ENCODE measurements at regions not wholly inside any gene's neighbourhood (a gene's known extent, or its start where the extent isn't known, plus 50 kb on each side); places are given as distances from the start of the nearest gene placed in this dataset.

- intact Hi-C loops (cut with DNase I; ENCODE audit: low total_unique reads), result no loop called here
- H3K9me3 ChIP-seq, result no peaks in the 10 kb centered on the region
- H3K4me3 ChIP-seq, result no peak overlapping the region
- no peak for DNase-seq
- no peaks in the 10 kb centered on the region for H3K36me3 ChIP-seq
- 69 to 78% (median 76%) methylated on average over 9 of the region's 9 CpGs for WGBS, 5 donors
- H3K4me1 ChIP-seq, result no peaks in the 10 kb centered on the region
- peaks cover 0 to 24% (median 6%) of the 10 kb centered on the region in 7 donors for H3K27me3 ChIP-seq (replicated peaks in 1 of 7)
- TF ChIP-seq POLR2AphosphoS5 (IDR thresholded peaks at IDR 0.05), result no peak
- TF ChIP-seq POLR2A (IDR thresholded peaks at IDR 0.05), result no peak
- no peak for TF ChIP-seq CTCF (IDR thresholded peaks at IDR 0.05 in 8 of 11, conservative IDR thresholded peaks at IDR 0.05 in 3 of 11)
- no peak overlapping the region for H3K27ac ChIP-seq
These were observed 68.2 kb upstream of the ISX start for GRCh38 chr22:34997633-34998299.

GRCh38 chr22:34998921-34999320, 67.0 kb upstream of the ISX start:
- Histone ChIP-seq H3K9me3 (no peaks in the 10 kb centered on the region), H3K27ac (no peak overlapping the region), H3K4me3 (no peak overlapping the region), H3K4me1 (no peaks in the 10 kb centered on the region), H3K36me3 (no peaks in the 10 kb centered on the region), H3K27me3 (replicated peaks in 1 of 7) (peaks cover 0 to 30% (median 6%) of the 10 kb centered on the region in 7 donors)
- TF ChIP-seq POLR2A (IDR thresholded peaks at IDR 0.05) (no peak), CTCF (IDR thresholded peaks at IDR 0.05 in 8 of 11, conservative IDR thresholded peaks at IDR 0.05 in 3 of 11) (no peak), POLR2AphosphoS5 (IDR thresholded peaks at IDR 0.05) (no peak)
- 56 to 92% (median 77%) methylated on average over 3 of the region's 3 CpGs for WGBS, 5 donors
- intact Hi-C loops (cut with DNase I; ENCODE audit: low total_unique reads), result no loop called here
- DNase-seq, result no peak

GRCh38 chr22:35008213-35008612, 57.7 kb upstream of the ISX start:
- H3K4me3 ChIP-seq, result no peak overlapping the region
- no peak overlapping the region for H3K27ac ChIP-seq
- intact Hi-C loops (cut with DNase I; ENCODE audit: low total_unique reads), result no loop called here
- WGBS, 5 donors, result 55 to 68% (median 64%) methylated on average over 5 of the region's 5 CpGs
- no peaks in the 10 kb centered on the region for H3K36me3 ChIP-seq
- peaks cover 0 to 19% (median 0%) of the 10 kb centered on the region in 7 donors for H3K27me3 ChIP-seq (replicated peaks in 1 of 7)
- DNase-seq, result no peak
- H3K9me3 ChIP-seq, result no peaks in the 10 kb centered on the region
- no peak for TF ChIP-seq POLR2AphosphoS5 (IDR thresholded peaks at IDR 0.05)
- no peaks in the 10 kb centered on the region for H3K4me1 ChIP-seq

GRCh38 chr22:35010543-35010942, 55.4 kb upstream of the ISX start:
- intact Hi-C loops (cut with DNase I; ENCODE audit: low total_unique reads), result no loop called here
- H3K9me3 ChIP-seq, result no peaks in the 10 kb centered on the region
- H3K36me3 ChIP-seq, result no peaks in the 10 kb centered on the region
- peaks cover 0 to 16% (median 0%) of the 10 kb centered on the region in 7 donors for H3K27me3 ChIP-seq (replicated peaks in 1 of 7)
- no peaks in the 10 kb centered on the region for H3K4me1 ChIP-seq
- 82 to 90% (median 86%) methylated on average over 6 of the region's 6 CpGs for WGBS, 5 donors
- no peak overlapping the region for H3K27ac ChIP-seq
- TF ChIP-seq POLR2AphosphoS5 (IDR thresholded peaks at IDR 0.05) (no peak), CTCF (IDR thresholded peaks at IDR 0.05 in 8 of 11, conservative IDR thresholded peaks at IDR 0.05 in 3 of 11) (no peak), POLR2A (IDR thresholded peaks at IDR 0.05) (no peak)
- H3K4me3 ChIP-seq, result no peak overlapping the region
- no peak for DNase-seq

Measured in spleen (tissue), 11 donors.